ENCODE measurements at regions not wholly inside any gene's neighbourhood (a gene's known extent, or its start where the extent isn't known, plus 50 kb on each side); places are given as distances from the start of the nearest gene placed in this dataset.
A peak's percentile ranks its signal among the peaks of the same experiment; 100 is the strongest.

- no peak for DNase-seq (ENCODE audit: extremely low read depth, low read depth)
- peak; percentile 27 for TF ChIP-seq CTCF (IDR thresholded peaks at IDR 0.05; ENCODE audit: low read depth, low read length, missing control alignments)
- H3K4me3 ChIP-seq (replicated peaks; ENCODE audit: low read depth, low read length), result no peak overlapping the region
Measured at GRCh38 chr16:86093801-86094750, 195.1 kb downstream of the IRF8 start.

GRCh38 chr16:86095131-86095752, 196.3 kb downstream of the IRF8 start:
- no peak for TF ChIP-seq CTCF (IDR thresholded peaks at IDR 0.05; ENCODE audit: low read depth, low read length, missing control alignments)
- no peak overlapping the region for H3K4me3 ChIP-seq (replicated peaks; ENCODE audit: low read depth, low read length)
- DNase-seq (ENCODE audit: extremely low read depth, low read depth), result no peak

- no peak for DNase-seq (ENCODE audit: extremely low read depth, low read depth)
- TF ChIP-seq CTCF (IDR thresholded peaks at IDR 0.05; ENCODE audit: low read depth, low read length, missing control alignments), result no peak
- H3K4me3 ChIP-seq (replicated peaks; ENCODE audit: low read depth, low read length), result no peak overlapping the region
Measured at GRCh38 chr16:86095906-86096485, 197.0 kb downstream of the IRF8 start.

GRCh38 chr16:86096850-86097249, 197.9 kb downstream of the IRF8 start:
- no peak for TF ChIP-seq CTCF (IDR thresholded peaks at IDR 0.05; ENCODE audit: low read depth, low read length, missing control alignments)
- no peak for DNase-seq (ENCODE audit: extremely low read depth, low read depth)
- no peak overlapping the region for H3K4me3 ChIP-seq (replicated peaks; ENCODE audit: low read depth, low read length)

- DNase-seq (ENCODE audit: extremely low read depth, low read depth), result no peak
- TF ChIP-seq CTCF (IDR thresholded peaks at IDR 0.05; ENCODE audit: low read depth, low read length, missing control alignments), result no peak
- no peak overlapping the region for H3K4me3 ChIP-seq (replicated peaks; ENCODE audit: low read depth, low read length)
Measured at GRCh38 chr16:86099326-86099725, 200.4 kb downstream of the IRF8 start.

- H3K4me3 ChIP-seq (replicated peaks; ENCODE audit: low read depth, low read length), result no peak overlapping the region
- no peak for TF ChIP-seq CTCF (IDR thresholded peaks at IDR 0.05; ENCODE audit: low read depth, low read length, missing control alignments)
Measured at GRCh38 chr16:86100205-86101136, 201.5 kb downstream of the IRF8 start.

More at GRCh38 chr16:86100205-86101136, 201.5 kb downstream of the IRF8 start:
- DNase-seq (ENCODE audit: extremely low read depth, low read depth), result peak; percentile 60
